ENCODE measurements at regions not wholly inside any gene's neighbourhood (a gene's known extent, or its start where the extent isn't known, plus 50 kb on each side); places are given as distances from the start of the nearest gene placed in this dataset.
A peak's percentile ranks its signal among the peaks of the same experiment; 100 is the strongest.

- no peak for DNase-seq (ENCODE audit: low read depth in 1 of 2, low spot score in 1 of 2)
- Histone ChIP-seq H3K4me1 (ENCODE audit: low read depth) (no peaks in the 10 kb centered on the region), H3K9me3 (ENCODE audit: low read depth) (no peaks in the 10 kb centered on the region), H3K4me3 (no peak overlapping the region), H3K27me3 (no peaks in the 10 kb centered on the region), H3K36me3 (no peaks in the 10 kb centered on the region), H3K27ac (no peak overlapping the region)
- no peak for TF ChIP-seq CTCF (IDR thresholded peaks at IDR 0.05; ENCODE audit: low read depth, low read length)
Observed at GRCh38 chr4:128376958-128377357, 89.3 kb upstream of the PGRMC2 start.

- Histone ChIP-seq H3K4me1 (ENCODE audit: low read depth) (no peaks in the 10 kb centered on the region), H3K4me3 (no peak overlapping the region), H3K27me3 (no peaks in the 10 kb centered on the region), H3K36me3 (no peaks in the 10 kb centered on the region), H3K9me3 (ENCODE audit: low read depth) (no peaks in the 10 kb centered on the region), H3K27ac (no peak overlapping the region)
- no peak for TF ChIP-seq CTCF (IDR thresholded peaks at IDR 0.05; ENCODE audit: low read depth, low read length)
- DNase-seq (ENCODE audit: low read depth in 1 of 2, low spot score in 1 of 2), result no peak
Observed at GRCh38 chr4:128376303-128376702, 88.7 kb upstream of the PGRMC2 start.

GRCh38 chr4:128373628-128374027, 86.0 kb upstream of the PGRMC2 start:
- no peak for TF ChIP-seq CTCF (IDR thresholded peaks at IDR 0.05; ENCODE audit: low read depth, low read length)
- Histone ChIP-seq H3K9me3 (ENCODE audit: low read depth) (no peaks in the 10 kb centered on the region), H3K4me1 (ENCODE audit: low read depth) (no peaks in the 10 kb centered on the region), H3K27me3 (no peaks in the 10 kb centered on the region), H3K4me3 (no peak overlapping the region), H3K27ac (no peak overlapping the region), H3K36me3 (no peaks in the 10 kb centered on the region)
- DNase-seq (ENCODE audit: low read depth in 1 of 2, low spot score in 1 of 2), result no peak

- Histone ChIP-seq H3K27ac (no peak overlapping the region), H3K4me1 (ENCODE audit: low read depth) (no peaks in the 10 kb centered on the region), H3K4me3 (no peak overlapping the region), H3K27me3 (no peaks in the 10 kb centered on the region), H3K36me3 (no peaks in the 10 kb centered on the region), H3K9me3 (ENCODE audit: low read depth) (no peaks in the 10 kb centered on the region)
- DNase-seq (ENCODE audit: low read depth in 1 of 2, low spot score in 1 of 2), result no peak
- no peak for TF ChIP-seq CTCF (IDR thresholded peaks at IDR 0.05; ENCODE audit: low read depth, low read length)
Observed at GRCh38 chr4:128371876-128372275, 84.3 kb upstream of the PGRMC2 start.

- no peak overlapping the region for H3K4me3 ChIP-seq
- no peaks in the 10 kb centered on the region for H3K4me1 ChIP-seq (ENCODE audit: low read depth)
- DNase-seq (ENCODE audit: low read depth in 1 of 2, low spot score in 1 of 2), result peak in 1 of 2 donors; percentile 47
- H3K9me3 ChIP-seq (ENCODE audit: low read depth), result no peaks in the 10 kb centered on the region
- TF ChIP-seq CTCF (IDR thresholded peaks at IDR 0.05; ENCODE audit: low read depth, low read length), result no peak
- H3K27me3 ChIP-seq, result no peaks in the 10 kb centered on the region
- H3K36me3 ChIP-seq, result no peaks in the 10 kb centered on the region
- H3K27ac ChIP-seq, result no peak overlapping the region
Observed at GRCh38 chr4:128371001-128371777, 83.6 kb upstream of the PGRMC2 start.
